ENCODE measurements at regions not wholly inside any gene's neighbourhood (a gene's known extent, or its start where the extent isn't known, plus 50 kb on each side); places are given as distances from the start of the nearest gene placed in this dataset.
"Not testable (repeated sequence)": the region's sequence is repeated elsewhere in the genome, so short reads cannot be mapped to it uniquely, and the experiment has no call there.

DNA sequence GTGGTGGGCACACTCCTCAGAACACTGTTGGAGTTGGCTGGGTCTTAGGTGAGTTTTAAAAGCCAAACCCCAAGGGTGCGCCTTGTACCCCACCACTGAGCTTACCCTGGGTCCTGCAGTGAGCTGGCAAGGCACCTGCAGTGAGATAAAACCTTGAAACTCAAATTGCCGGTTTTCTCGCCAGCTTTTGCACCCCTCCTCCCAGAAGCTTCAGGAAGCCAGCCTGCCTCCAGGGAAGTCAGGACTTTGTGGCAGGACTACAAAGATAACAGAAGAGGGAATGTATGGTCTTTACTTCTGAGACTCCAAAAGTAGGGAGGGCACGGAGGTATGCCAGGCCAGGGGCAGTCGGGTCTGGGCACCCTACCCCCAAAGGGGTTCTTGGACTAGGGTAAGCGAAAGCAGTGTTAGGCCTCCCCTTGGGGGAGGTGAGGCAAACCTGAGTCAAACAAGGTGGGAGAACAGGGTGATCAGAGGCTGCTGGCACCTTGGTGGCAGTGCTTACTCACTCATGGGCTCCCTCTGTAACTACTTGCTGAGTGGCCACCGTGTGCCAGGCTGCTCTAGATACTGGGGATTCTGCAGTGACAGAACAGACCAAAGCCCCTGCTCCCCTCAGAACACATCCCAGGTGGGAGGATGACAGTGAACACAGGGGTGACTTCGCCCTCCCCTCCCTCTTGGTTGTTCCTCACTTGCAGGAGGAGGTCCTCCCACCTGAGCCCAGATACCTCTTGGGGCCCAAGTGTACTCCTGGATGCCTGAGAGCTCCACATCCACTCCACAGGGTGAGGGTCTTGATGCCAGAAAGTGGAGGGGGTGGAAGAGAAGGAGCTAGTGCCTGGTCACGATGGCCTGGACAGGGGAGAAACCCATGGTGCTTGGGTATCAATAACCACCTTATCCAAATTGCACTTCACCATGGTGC lies 69.3 kb upstream of the RGPD5 start:
- Histone ChIP-seq H3K27me3 (peaks cover 7% of the 10 kb centered on the region), H3K4me1 (no peaks in the 10 kb centered on the region), H3K9me3 (no peaks in the 10 kb centered on the region), H3K27ac (no peak overlapping the region), H3K36me3 (no peaks in the 10 kb centered on the region), H3K4me3 (no peak overlapping the region)
- no peak for TF ChIP-seq POLR2A (IDR thresholded peaks at IDR 0.05)
- TF ChIP-seq EP300 (IDR thresholded peaks at IDR 0.05), result no peak
- TF ChIP-seq, protein P1, sequence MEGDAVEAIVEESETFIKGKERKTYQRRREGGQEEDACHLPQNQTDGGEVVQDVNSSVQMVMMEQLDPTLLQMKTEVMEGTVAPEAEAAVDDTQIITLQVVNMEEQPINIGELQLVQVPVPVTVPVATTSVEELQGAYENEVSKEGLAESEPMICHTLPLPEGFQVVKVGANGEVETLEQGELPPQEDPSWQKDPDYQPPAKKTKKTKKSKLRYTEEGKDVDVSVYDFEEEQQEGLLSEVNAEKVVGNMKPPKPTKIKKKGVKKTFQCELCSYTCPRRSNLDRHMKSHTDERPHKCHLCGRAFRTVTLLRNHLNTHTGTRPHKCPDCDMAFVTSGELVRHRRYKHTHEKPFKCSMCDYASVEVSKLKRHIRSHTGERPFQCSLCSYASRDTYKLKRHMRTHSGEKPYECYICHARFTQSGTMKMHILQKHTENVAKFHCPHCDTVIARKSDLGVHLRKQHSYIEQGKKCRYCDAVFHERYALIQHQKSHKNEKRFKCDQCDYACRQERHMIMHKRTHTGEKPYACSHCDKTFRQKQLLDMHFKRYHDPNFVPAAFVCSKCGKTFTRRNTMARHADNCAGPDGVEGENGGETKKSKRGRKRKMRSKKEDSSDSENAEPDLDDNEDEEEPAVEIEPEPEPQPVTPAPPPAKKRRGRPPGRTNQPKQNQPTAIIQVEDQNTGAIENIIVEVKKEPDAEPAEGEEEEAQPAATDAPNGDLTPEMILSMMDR (IDR thresholded peaks at IDR 0.05), result no peak
- TF ChIP-seq POLR2AphosphoS5 (IDR thresholded peaks at IDR 0.05), result no peak
- WGBS, 2 donors (ENCODE audit: low coverage in 1 of 2), result 74% methylated on average over 3 of the region's 9 CpGs; no CpG with 5 or more reads in 1 of the 2 donors
- ATAC-seq, result no peak

DNA sequence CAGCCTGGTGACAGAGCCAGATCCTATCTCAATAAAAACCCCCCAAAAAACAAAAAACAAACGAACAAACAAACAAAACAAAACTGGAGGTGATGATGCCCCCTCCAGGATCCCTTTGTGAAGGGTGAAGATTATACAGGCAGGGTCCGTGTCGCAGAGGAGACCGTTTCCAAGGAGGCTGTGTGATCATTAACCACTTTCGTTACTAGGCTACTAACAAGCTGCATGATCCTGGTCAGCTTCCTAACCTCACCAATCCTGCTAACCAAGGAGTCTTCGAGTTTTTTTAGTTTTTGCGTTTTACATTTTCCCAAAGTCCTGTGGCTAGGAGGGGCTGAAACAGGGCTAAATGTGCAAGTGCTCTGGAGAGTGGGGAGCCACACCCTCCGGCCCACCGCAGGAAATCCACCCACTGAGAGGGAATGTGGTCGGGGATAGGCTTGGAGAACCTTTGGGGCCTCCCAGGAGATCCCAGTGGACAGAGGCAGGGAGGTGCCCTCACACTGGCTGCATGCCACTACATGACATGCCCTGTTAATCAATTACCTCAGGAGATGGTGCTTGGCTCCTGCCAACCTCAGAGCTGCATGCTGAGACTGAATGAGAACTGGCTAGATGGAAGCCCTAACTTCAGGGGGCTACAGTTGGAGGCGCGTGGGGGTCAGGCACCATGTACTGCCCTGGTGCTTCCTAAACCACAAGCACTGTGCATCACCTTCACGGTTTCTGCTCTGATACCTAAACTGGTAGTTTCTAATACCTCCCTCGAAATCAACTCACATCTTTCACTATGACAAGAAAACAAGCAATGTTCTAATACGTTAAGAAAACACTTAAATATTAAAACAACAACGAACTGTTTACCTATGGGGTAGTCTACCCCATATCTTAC lies 67.5 kb upstream of the RGPD5 start:
- Histone ChIP-seq H3K4me1 (no peaks in the 10 kb centered on the region), H3K9me3 (no peaks in the 10 kb centered on the region), H3K27ac (no peak overlapping the region), H3K4me3 (no peak overlapping the region), H3K27me3 (peaks cover 7% of the 10 kb centered on the region), H3K36me3 (no peaks in the 10 kb centered on the region)
- WGBS, 2 donors (ENCODE audit: low coverage in 1 of 2), result 85 to 96% methylated on average over 8 to 11 of the region's 16 CpGs
- no peak for TF ChIP-seq POLR2A (IDR thresholded peaks at IDR 0.05)
- TF ChIP-seq EP300 (IDR thresholded peaks at IDR 0.05), result no peak
- no peak for TF ChIP-seq POLR2AphosphoS5 (IDR thresholded peaks at IDR 0.05)
- TF ChIP-seq, protein P1 (IDR thresholded peaks at IDR 0.05), result no peak
- ATAC-seq, result no peak

DNA sequence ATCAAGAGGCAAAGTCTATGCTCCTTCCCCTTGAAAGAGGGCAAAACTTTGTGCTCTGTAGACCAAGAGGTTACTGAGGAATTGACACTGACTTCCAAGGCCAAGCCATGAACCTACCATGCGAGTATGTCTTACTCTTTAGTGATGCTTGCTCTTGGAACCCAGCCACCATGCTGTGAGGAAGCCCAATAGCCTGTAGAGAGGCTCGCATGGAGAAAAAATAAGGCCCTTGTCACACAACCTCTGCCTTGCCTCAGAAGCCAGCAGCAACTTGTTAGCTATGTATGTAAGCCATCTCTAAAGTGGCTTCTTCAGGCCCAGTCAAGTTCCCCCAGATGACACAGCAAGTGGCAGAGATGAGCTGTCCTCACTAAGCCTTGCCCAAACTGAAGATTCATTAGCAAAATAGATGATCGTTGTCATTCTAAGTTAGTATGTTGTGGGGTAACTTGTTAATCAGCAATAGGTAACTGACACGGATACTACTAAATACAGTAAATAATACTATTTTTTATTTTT lies 66.1 kb upstream of the RGPD5 start:
- Histone ChIP-seq H3K4me3 (no peak overlapping the region), H3K36me3 (no peaks in the 10 kb centered on the region), H3K9me3 (no peaks in the 10 kb centered on the region), H3K27ac (no peak overlapping the region), H3K27me3 (peaks cover 7% of the 10 kb centered on the region), H3K4me1 (no peaks in the 10 kb centered on the region)
- TF ChIP-seq, protein P1 (IDR thresholded peaks at IDR 0.05), result no peak
- 95 to 100% methylated on average over 3 to 4 of the region's 4 CpGs for WGBS, 2 donors (ENCODE audit: low coverage in 1 of 2)
- ATAC-seq, result no peak

GRCh38 chr2:109733746-109734145 lies 60.4 kb upstream of the RGPD5 start:
- H3K9me3 ChIP-seq, ATAC-seq, H3K4me3 ChIP-seq, H3K27me3 ChIP-seq, H3K36me3 ChIP-seq, H3K4me1 ChIP-seq, H3K27ac ChIP-seq: not testable (repeated sequence)
- WGBS, 2 donors (ENCODE audit: low coverage in 1 of 2), result 91 to 100% methylated on average over 1 to 14 of the region's 14 CpGs

- Histone ChIP-seq H3K27ac (no peak overlapping the region), H3K27me3 (no peaks in the 10 kb centered on the region), H3K36me3 (no peaks in the 10 kb centered on the region), H3K4me1 (no peaks in the 10 kb centered on the region), H3K9me3 (no peaks in the 10 kb centered on the region), H3K4me3 (no peak overlapping the region)
- peak; percentile 43 for ATAC-seq
- 41 to 51% methylated on average over 13 to 15 of the region's 15 CpGs for WGBS, 2 donors (ENCODE audit: low coverage in 1 of 2)
- TF ChIP-seq, protein P1 (IDR thresholded peaks at IDR 0.05), result peak; percentile 65 to 76 (median 68)
- no peak for TF ChIP-seq POLR2AphosphoS5 (IDR thresholded peaks at IDR 0.05)
These were observed 57.8 kb upstream of the RGPD5 start for GRCh38 chr2:109736177-109736827.

Measured in gastroesophageal sphincter (tissue), 4 donors.